Dedifferentiated amniotic fluid mesenchymal stem cell (primary cell): ENCODE measurements at regions not wholly inside any gene's neighbourhood (a gene's known extent, or its start where the extent isn't known, plus 50 kb on each side); places are given as distances from the start of the nearest gene placed in this dataset.
"Not testable (repeated sequence)": the region's sequence is repeated elsewhere in the genome, so short reads cannot be mapped to it uniquely, and the experiment has no call there.

Experiments used
- DNase-seq: peaks from one replicate; pipeline ENCODE4 v3.0.0-alpha.2; 2016; ENCODE audit errors: extremely low spot score

- no peak for DNase-seq
Observed at GRCh38 chr7:87287738-87288341, 57.6 kb upstream of the CROT start.

- not testable (repeated sequence) for DNase-seq
Observed at GRCh38 chr7:87288742-87289141, 56.7 kb upstream of the CROT start.

GRCh38 chr7:87295565-87295964 is 49.9 kb upstream of the CROT start:
- DNase-seq: peak; percentile 35
